Activated CD8-positive, alpha-beta T cell treated with anti-CD3 and anti-CD28 coated beads, Interleukin-2, amount 10 ng/mL, durations not matched to agents 7 days and 5 days (primary cell): ENCODE measurements at regions not wholly inside any gene's neighbourhood (a gene's known extent, or its start where the extent isn't known, plus 50 kb on each side); places are given as distances from the start of the nearest gene placed in this dataset.
"Not testable (repeated sequence)": the region's sequence is repeated elsewhere in the genome, so short reads cannot be mapped to it uniquely, and the experiment has no call there.

Experiments
- ATAC-seq: fragments of 150-1000 bp; cut with Tn5 transposase; one replicate; pipeline ENCODE4 v1.10.0; 2021; ENCODE audit warnings: moderate library complexity
- CTCF ChIA-PET: fragments of 350-600 bp; sonication (Branson Sonifier 250); formaldehyde crosslinking; loops from one replicate; lab custom pipeline; 2021; ENCODE audit warnings: antibody characterized with exemption; lab: Charles Lee
- POLR2A ChIA-PET: fragments of 350-600 bp; sonication (Branson Sonifier 250); formaldehyde crosslinking; loops from one replicate; lab custom pipeline; 2021; ENCODE audit warnings: antibody characterized with exemption; lab: Charles Lee
- DNase-seq: peaks from one replicate; pipeline ENCODE4 v3.0.0-alpha.2; 2020
- H3K27ac Mint-ChIP-seq: one replicate; pipeline ENCODE4 v1.8.0; 2021; ENCODE audit warnings: mild to moderate bottlenecking, mixed read lengths
- H3K27me3 Mint-ChIP-seq: one replicate; pipeline ENCODE4 v1.8.0; 2021; ENCODE audit warnings: low read depth, mixed read lengths
- H3K36me3 Mint-ChIP-seq: one replicate; pipeline ENCODE4 v1.8.0; 2021; ENCODE audit warnings: low read depth, mixed read lengths
- H3K4me1 Mint-ChIP-seq: one replicate; pipeline ENCODE4 v1.8.0; 2021; ENCODE audit warnings: low read depth, mixed read lengths
- H3K4me3 Mint-ChIP-seq: one replicate; pipeline ENCODE4 v1.8.0; 2021; ENCODE audit warnings: mild to moderate bottlenecking, mixed read lengths
- H3K9me3 Mint-ChIP-seq: one replicate; pipeline ENCODE4 v1.8.0; 2022; ENCODE audit warnings: mixed read lengths; ENCODE audit not compliant: insufficient read depth

GRCh38 chr7:10475940-10476641 lies 497.6 kb upstream of the PHF14 start:
- CTCF ChIA-PET: no interaction called here
- Mint-ChIP-seq H3K36me3 (no peaks in the 10 kb centered on the region), H3K4me1 (no peaks in the 10 kb centered on the region), H3K27ac (no peak overlapping the region), H3K9me3 (no peaks in the 10 kb centered on the region), H3K27me3 (no peaks in the 10 kb centered on the region), H3K4me3 (no peak overlapping the region)
- DNase-seq (no peak), ATAC-seq (no peak)
- POLR2A ChIA-PET: no interaction called here

- no peak overlapping the region for H3K4me3 Mint-ChIP-seq
- DNase-seq (no peak), ATAC-seq (no peak)
- ChIA-PET CTCF (no interaction called here), POLR2A (no interaction called here)
- H3K27ac Mint-ChIP-seq: no peak overlapping the region
- no peaks in the 10 kb centered on the region for H3K27me3 Mint-ChIP-seq
- H3K9me3 Mint-ChIP-seq: no peaks in the 10 kb centered on the region
- no peaks in the 10 kb centered on the region for H3K36me3 Mint-ChIP-seq
- no peaks in the 10 kb centered on the region for H3K4me1 Mint-ChIP-seq
These were observed 497.0 kb upstream of the PHF14 start for GRCh38 chr7:10476642-10477041.

DNA sequence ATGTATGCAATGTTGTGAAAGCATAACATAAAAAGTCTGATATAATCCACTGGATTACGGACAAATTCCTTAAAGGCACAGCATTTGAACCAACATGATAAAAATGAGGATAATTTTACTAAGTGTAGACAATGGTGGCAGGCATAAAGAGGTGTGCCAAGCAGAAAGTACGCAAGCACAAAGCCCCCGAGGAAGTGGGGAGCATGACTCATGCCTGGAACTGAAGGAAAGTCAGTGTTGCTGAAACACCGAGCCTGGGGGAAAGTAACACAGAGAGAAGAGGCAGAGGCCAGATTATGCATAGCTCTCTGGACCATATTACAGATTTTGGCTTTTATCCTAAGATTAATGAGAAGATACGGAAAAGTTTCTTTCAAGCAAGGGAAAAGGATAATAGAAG lies 490.0 kb upstream of the PHF14 start:
- CTCF ChIA-PET: no interaction called here
- Mint-ChIP-seq H3K36me3 (no peaks in the 10 kb centered on the region), H3K9me3 (no peaks in the 10 kb centered on the region), H3K27ac (no peak overlapping the region), H3K4me3 (no peak overlapping the region), H3K27me3 (no peaks in the 10 kb centered on the region), H3K4me1 (no peaks in the 10 kb centered on the region)
- ATAC-seq (no peak), DNase-seq (no peak)
- POLR2A ChIA-PET: no interaction called here

GRCh38 chr7:10484767-10485166 lies 488.9 kb upstream of the PHF14 start:
- H3K4me1 Mint-ChIP-seq: no peaks in the 10 kb centered on the region
- no peak overlapping the region for H3K27ac Mint-ChIP-seq
- ChIA-PET CTCF (no interaction called here), POLR2A (no interaction called here)
- H3K36me3 Mint-ChIP-seq: no peaks in the 10 kb centered on the region
- DNase-seq (no peak), ATAC-seq (no peak)
- no peaks in the 10 kb centered on the region for H3K9me3 Mint-ChIP-seq
- H3K27me3 Mint-ChIP-seq: no peaks in the 10 kb centered on the region
- no peak overlapping the region for H3K4me3 Mint-ChIP-seq

DNA sequence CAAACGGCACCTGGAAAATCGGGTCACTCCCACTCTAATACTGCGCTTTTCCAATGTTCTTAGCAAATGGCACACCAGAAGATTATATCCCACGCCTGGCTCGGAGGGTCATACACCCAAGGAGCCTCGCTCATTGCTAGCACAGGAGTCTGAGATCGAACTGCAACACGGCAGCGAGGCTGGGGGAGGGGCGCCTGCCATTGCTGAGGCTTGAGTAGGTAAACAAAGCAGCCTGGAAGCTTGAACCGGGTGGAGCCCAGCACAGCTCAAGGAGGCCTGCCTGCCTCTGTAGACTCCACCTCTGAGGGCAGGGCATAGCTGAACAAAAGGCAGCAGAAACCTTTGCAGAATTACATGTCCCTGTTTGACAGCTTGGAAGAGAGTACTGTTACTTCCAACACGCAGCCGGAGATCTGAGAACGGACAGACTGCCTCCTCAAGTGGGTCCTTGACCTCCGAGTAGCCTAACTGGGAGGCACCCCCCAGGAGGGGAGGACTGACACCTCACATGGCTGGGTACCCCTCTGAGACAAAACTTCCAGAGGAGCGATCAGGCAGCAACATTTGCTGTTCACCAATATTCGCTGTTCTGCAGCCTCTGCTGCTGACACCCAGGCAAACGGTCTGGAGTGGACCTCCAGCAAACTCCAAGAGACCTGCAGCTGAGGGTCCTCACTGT lies 472.3 kb upstream of the PHF14 start:
- H3K4me1 Mint-ChIP-seq, DNase-seq, CTCF ChIA-PET, H3K36me3 Mint-ChIP-seq, H3K27ac Mint-ChIP-seq, H3K4me3 Mint-ChIP-seq, ATAC-seq, POLR2A ChIA-PET, H3K27me3 Mint-ChIP-seq: not testable (repeated sequence)
- H3K9me3 Mint-ChIP-seq: peaks cover 11% of the 10 kb centered on the region

GRCh38 chr7:10507032-10507431 lies 466.6 kb upstream of the PHF14 start:
- no peaks in the 10 kb centered on the region for H3K36me3 Mint-ChIP-seq
- H3K9me3 Mint-ChIP-seq: no peaks in the 10 kb centered on the region
- ChIA-PET POLR2A (no interaction called here), CTCF (no interaction called here)
- no peaks in the 10 kb centered on the region for H3K27me3 Mint-ChIP-seq
- ATAC-seq: no peak
- H3K4me3 Mint-ChIP-seq: no peak overlapping the region
- no peak overlapping the region for H3K27ac Mint-ChIP-seq
- H3K4me1 Mint-ChIP-seq: no peaks in the 10 kb centered on the region
- DNase-seq: no peak

GRCh38 chr7:10521306-10521705 lies 452.4 kb upstream of the PHF14 start:
- DNase-seq (no peak), ATAC-seq (no peak)
- H3K27me3 Mint-ChIP-seq: no peaks in the 10 kb centered on the region
- no peaks in the 10 kb centered on the region for H3K9me3 Mint-ChIP-seq
- H3K36me3 Mint-ChIP-seq: no peaks in the 10 kb centered on the region
- H3K4me1 Mint-ChIP-seq: no peaks in the 10 kb centered on the region
- ChIA-PET POLR2A (no interaction called here), CTCF (no interaction called here)
- H3K27ac Mint-ChIP-seq: no peak overlapping the region
- no peak overlapping the region for H3K4me3 Mint-ChIP-seq

- POLR2A ChIA-PET, H3K36me3 Mint-ChIP-seq, H3K27ac Mint-ChIP-seq, DNase-seq, H3K27me3 Mint-ChIP-seq, ATAC-seq, H3K4me3 Mint-ChIP-seq, H3K4me1 Mint-ChIP-seq, H3K9me3 Mint-ChIP-seq, CTCF ChIA-PET: not testable (repeated sequence)
These were observed 440.2 kb upstream of the PHF14 start for GRCh38 chr7:10533429-10533828.

DNA sequence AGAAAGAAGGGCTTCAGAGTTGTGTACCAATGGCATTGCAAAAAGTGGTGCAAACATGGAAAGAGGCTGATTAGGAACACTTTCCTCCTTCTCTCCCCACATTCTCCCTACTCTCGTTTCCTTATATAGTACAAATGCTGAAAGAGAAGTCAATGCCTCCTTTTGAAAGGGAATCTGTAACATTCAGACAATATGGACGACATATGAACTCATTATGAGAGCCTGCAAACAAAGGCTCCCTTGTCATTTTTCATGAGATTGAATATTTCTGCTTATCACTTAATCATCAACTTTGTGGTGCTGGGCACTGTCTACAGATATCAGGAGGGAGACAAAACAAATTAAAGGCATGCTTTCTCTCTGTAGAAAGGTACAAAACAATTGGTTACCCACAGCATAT lies 437.1 kb upstream of the PHF14 start:
- Mint-ChIP-seq H3K4me1 (no peaks in the 10 kb centered on the region), H3K4me3 (no peak overlapping the region), H3K9me3 (no peaks in the 10 kb centered on the region), H3K27ac (no peak overlapping the region), H3K36me3 (no peaks in the 10 kb centered on the region), H3K27me3 (no peaks in the 10 kb centered on the region)
- ChIA-PET POLR2A (no interaction called here), CTCF (no interaction called here)
- ATAC-seq (no peak), DNase-seq (no peak)

DNA sequence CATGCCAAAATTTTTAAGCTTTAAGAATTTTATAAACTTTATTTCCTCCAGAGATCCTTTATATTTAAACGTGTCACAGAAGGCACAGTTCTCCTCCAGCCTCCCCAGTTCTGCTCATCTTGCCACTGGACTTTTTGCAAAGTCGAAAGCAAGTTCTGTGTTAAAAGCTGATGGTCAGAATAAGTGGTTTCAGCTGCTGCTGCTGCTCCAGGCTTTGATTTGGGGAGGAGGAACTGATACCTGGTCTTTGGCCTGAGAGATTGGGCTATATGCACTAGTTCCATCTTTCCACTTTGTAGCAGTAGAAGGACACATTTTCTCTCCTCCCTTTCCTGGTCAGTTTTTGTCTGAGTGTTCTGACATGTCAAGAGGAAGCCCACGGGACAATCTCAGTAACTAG lies 435.9 kb upstream of the PHF14 start:
- POLR2A ChIA-PET: no interaction called here
- Mint-ChIP-seq H3K27ac (no peak overlapping the region), H3K4me1 (no peaks in the 10 kb centered on the region), H3K9me3 (no peaks in the 10 kb centered on the region), H3K27me3 (no peaks in the 10 kb centered on the region), H3K36me3 (no peaks in the 10 kb centered on the region), H3K4me3 (no peak overlapping the region)
- ATAC-seq (no peak), DNase-seq (no peak)
- CTCF ChIA-PET: no interaction called here

- no peaks in the 10 kb centered on the region for H3K27me3 Mint-ChIP-seq
These were observed 416.3 kb upstream of the PHF14 start for GRCh38 chr7:10557375-10557774.

DNA sequence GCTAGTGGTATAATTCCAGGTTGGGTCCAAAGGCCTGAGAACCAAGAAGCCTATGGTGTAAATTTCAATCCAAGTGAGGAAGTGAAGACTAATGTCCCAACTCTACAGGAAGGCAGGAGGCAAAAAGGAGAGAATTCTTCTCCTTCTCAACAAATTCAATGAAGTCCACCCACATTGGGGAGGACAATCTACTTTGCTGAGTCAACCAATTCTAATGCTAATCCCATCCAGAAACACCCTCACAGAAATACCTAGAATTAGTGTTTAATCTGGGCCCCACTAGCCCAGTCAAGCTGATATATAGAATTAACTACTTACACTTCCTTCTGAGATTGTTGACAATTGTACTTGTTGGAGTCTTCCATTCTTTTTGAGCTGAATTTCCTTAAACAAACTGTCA lies 413.2 kb upstream of the PHF14 start:
- CTCF ChIA-PET: no interaction called here

More at GRCh38 chr7:10557375-10557774, 416.3 kb upstream of the PHF14 start:
- Mint-ChIP-seq H3K4me3 (no peak overlapping the region), H3K36me3 (no peaks in the 10 kb centered on the region), H3K4me1 (no peaks in the 10 kb centered on the region), H3K27ac (no peak overlapping the region), H3K9me3 (no peaks in the 10 kb centered on the region)
- no peak for ATAC-seq
- DNase-seq: no peak
- ChIA-PET CTCF (no interaction called here), POLR2A (no interaction called here)

More for the DNA sequence above, 413.2 kb upstream of the PHF14 start:
- no peaks in the 10 kb centered on the region for H3K36me3 Mint-ChIP-seq
- no peaks in the 10 kb centered on the region for H3K27me3 Mint-ChIP-seq
- H3K4me1 Mint-ChIP-seq: no peaks in the 10 kb centered on the region
- POLR2A ChIA-PET: no interaction called here
- DNase-seq: no peak
- no peak overlapping the region for H3K4me3 Mint-ChIP-seq
- no peak for ATAC-seq
- no peaks in the 10 kb centered on the region for H3K9me3 Mint-ChIP-seq
- no peak overlapping the region for H3K27ac Mint-ChIP-seq
